IPS DF 4.7 (cell line): ENCODE measurements at regions not wholly inside any gene's neighbourhood (a gene's known extent, or its start where the extent isn't known, plus 50 kb on each side); places are given as distances from the start of the nearest gene placed in this dataset.

Experiments
- DNase-seq: peaks from one replicate; pipeline ENCODE4 v3.0.0-alpha.2; 2013; ENCODE audit warnings: low spot score; ENCODE audit errors: extremely low read depth

- no peak for DNase-seq
Observed at GRCh38 chr5:158303883-158304282, 444.9 kb upstream of the CLINT1 start.

- DNase-seq: no peak
Observed at GRCh38 chr5:158303275-158303674, 444.3 kb upstream of the CLINT1 start.

GRCh38 chr5:158302029-158302428 is 443.1 kb upstream of the CLINT1 start:
- no peak for DNase-seq

GRCh38 chr5:158301186-158301585 is 442.2 kb upstream of the CLINT1 start:
- no peak for DNase-seq

- DNase-seq: no peak
Observed at GRCh38 chr5:158300256-158300655, 441.3 kb upstream of the CLINT1 start.

GRCh38 chr5:158297002-158297527 is 438.1 kb upstream of the CLINT1 start:
- no peak for DNase-seq

- no peak for DNase-seq
Observed at GRCh38 chr5:158294701-158295100, 435.8 kb upstream of the CLINT1 start.

GRCh38 chr5:158292981-158293380 is 434.0 kb upstream of the CLINT1 start:
- no peak for DNase-seq

- no peak for DNase-seq
Observed at GRCh38 chr5:158289967-158290366, 431.0 kb upstream of the CLINT1 start.

GRCh38 chr5:158288272-158288657 is 429.3 kb upstream of the CLINT1 start:
- no peak for DNase-seq

GRCh38 chr5:158287643-158288271 is 428.8 kb upstream of the CLINT1 start:
- no peak for DNase-seq

GRCh38 chr5:158286827-158287226 is 427.9 kb upstream of the CLINT1 start:
- no peak for DNase-seq

- no peak for DNase-seq
Observed at GRCh38 chr5:158285698-158286097, 426.8 kb upstream of the CLINT1 start.

- no peak for DNase-seq
Observed at GRCh38 chr5:158284242-158284641, 425.3 kb upstream of the CLINT1 start.

GRCh38 chr5:158283397-158283796 is 424.5 kb upstream of the CLINT1 start:
- DNase-seq: no peak

GRCh38 chr5:158278216-158278925 is 419.4 kb upstream of the CLINT1 start:
- DNase-seq: no peak

GRCh38 chr5:158277276-158277675 is 418.3 kb upstream of the CLINT1 start:
- no peak for DNase-seq

GRCh38 chr5:158276692-158277091 is 417.7 kb upstream of the CLINT1 start:
- no peak for DNase-seq

GRCh38 chr5:158275511-158275910 is 416.6 kb upstream of the CLINT1 start:
- DNase-seq: no peak

GRCh38 chr5:158273035-158273434 is 414.1 kb upstream of the CLINT1 start:
- peak; percentile 11 for DNase-seq

GRCh38 chr5:158272409-158272808 is 413.5 kb upstream of the CLINT1 start:
- DNase-seq: no peak

GRCh38 chr5:158270996-158271554 is 412.1 kb upstream of the CLINT1 start:
- DNase-seq: no peak

GRCh38 chr5:158268286-158268685 is 409.3 kb upstream of the CLINT1 start:
- DNase-seq: no peak
